GM19467 (cell line): ENCODE measurements at regions not wholly inside any gene's neighbourhood (a gene's known extent, or its start where the extent isn't known, plus 50 kb on each side); places are given as distances from the start of the nearest gene placed in this dataset.
A peak's percentile ranks its signal among the peaks of the same experiment; 100 is the strongest.

ENCODE experiments used
- ATAC-seq: cut with Tn5 transposase; IDR thresholded peaks from one replicate; pipeline ENCODE4 v1.9.1; 2021; ENCODE audit warnings: mild to moderate bottlenecking, moderate library complexity; ENCODE audit not compliant: unreplicated experiment

- no peak for ATAC-seq
Measured at GRCh38 chr12:62130402-62130801, 129.8 kb upstream of the USP15 start.

GRCh38 chr12:62130834-62131552, 129.2 kb upstream of the USP15 start:
- ATAC-seq = no peak

GRCh38 chr12:62133440-62133839, 126.8 kb upstream of the USP15 start:
- ATAC-seq = no peak

- no peak for ATAC-seq
Measured at GRCh38 chr12:62135553-62136200, 124.5 kb upstream of the USP15 start.

GRCh38 chr12:62136496-62136895, 123.7 kb upstream of the USP15 start:
- no peak for ATAC-seq

GRCh38 chr12:62138527-62138926, 121.7 kb upstream of the USP15 start:
- no peak for ATAC-seq

GRCh38 chr12:62146318-62146717, 113.9 kb upstream of the USP15 start:
- no peak for ATAC-seq

- ATAC-seq = no peak
Measured at GRCh38 chr12:62158013-62158412, 102.2 kb upstream of the USP15 start.

- ATAC-seq = no peak
Measured at GRCh38 chr12:62158461-62159360, 101.5 kb upstream of the USP15 start.

- ATAC-seq = no peak
Measured at GRCh38 chr12:62162214-62162613, 98.0 kb upstream of the USP15 start.

- no peak for ATAC-seq
Measured at GRCh38 chr12:62163368-62163767, 96.8 kb upstream of the USP15 start.

GRCh38 chr12:62164036-62164435, 96.2 kb upstream of the USP15 start:
- ATAC-seq = no peak

- no peak for ATAC-seq
Measured at GRCh38 chr12:62166525-62166924, 93.7 kb upstream of the USP15 start.

GRCh38 chr12:62168411-62168810, 91.8 kb upstream of the USP15 start:
- ATAC-seq = no peak

- no peak for ATAC-seq
Measured at GRCh38 chr12:62170241-62170640, 90.0 kb upstream of the USP15 start.

- no peak for ATAC-seq
Measured at GRCh38 chr12:62190689-62191490, 69.3 kb upstream of the USP15 start.

GRCh38 chr12:62191491-62192179, 68.6 kb upstream of the USP15 start:
- no peak for ATAC-seq

GRCh38 chr12:62192180-62192902, 67.9 kb upstream of the USP15 start:
- ATAC-seq = peak; percentile 87

GRCh38 chr12:62192903-62193250, 67.3 kb upstream of the USP15 start:
- ATAC-seq = peak; percentile 10

- no peak for ATAC-seq
Measured at GRCh38 chr12:62194031-62194430, 66.2 kb upstream of the USP15 start.
